ENCODE measurements at regions not wholly inside any gene's neighbourhood (a gene's known extent, or its start where the extent isn't known, plus 50 kb on each side); places are given as distances from the start of the nearest gene placed in this dataset.

GRCh38 chr2:104240984-104241383 is 612.9 kb upstream of the POU3F3 start:
- Histone ChIP-seq H3K4me2 (ENCODE audit: low read length) (no peak overlapping the region), H3K27ac (ENCODE audit: low read depth, low read length) (no peak overlapping the region), H3K9me3 (ENCODE audit: control insufficient read depth in 1 of 2, insufficient read depth in 1 of 2, low read depth in 1 of 2, low read length in 2 of 2) (peaks cover 0 to 4% of the 10 kb centered on the region in 2 experiments; a peak in 3 of 4 replicates), H3K4me1 (ENCODE audit: control insufficient read depth in 1 of 2, insufficient read depth in 2 of 2, low read length in 2 of 2) (no peaks in the 10 kb centered on the region), H3K79me2 (ENCODE audit: insufficient read depth, low read length) (no peaks in the 10 kb centered on the region), H3K9ac (ENCODE audit: low read length) (no peak overlapping the region), H3K9me2 (ENCODE audit: insufficient read depth) (no peaks in the 10 kb centered on the region), H2AFZ (ENCODE audit: low read depth, low read length, poor library complexity, severe bottlenecking) (no peak overlapping the region), H4K20me1 (ENCODE audit: insufficient read depth) (no peaks in the 10 kb centered on the region), H3K4me3 (replicated peaks in 1 of 2; ENCODE audit: low read depth in 1 of 2, low read length in 2 of 2) (no peak overlapping the region), H3K36me3 (ENCODE audit: control insufficient read depth in 1 of 2, insufficient read depth in 2 of 2, low read length in 2 of 2) (no peaks in the 10 kb centered on the region), H3K27me3 (ENCODE audit: insufficient read depth, low read length) (no peaks in the 10 kb centered on the region)
- POLR2A ChIA-PET: no interaction called here
- no peak for ATAC-seq
- DNase-seq (ENCODE audit: low read depth, low spot score): no peak
- intact Hi-C loops (cut with micrococcal nuclease): no loop called here
- RAD21 ChIA-PET (ENCODE audit: low non-redundant PET in 1 of 2, low total read pairs in 2 of 2, uncharacterized antibody in 2 of 2, unreplicated experiment in 2 of 2): no interaction called here
- TF ChIP-seq SRF (IDR thresholded peaks at IDR 0.05; ENCODE audit: low read depth) (no peak), REST (IDR thresholded peaks at IDR 0.05; ENCODE audit: low read depth) (no peak), RAD21 (IDR thresholded peaks at IDR 0.05; ENCODE audit: low read depth) (no peak), EZH2phosphoT487 (IDR thresholded peaks at IDR 0.05; ENCODE audit: borderline replicate concordance) (no peak), CTCF (IDR thresholded peaks at IDR 0.05 in 2 of 3, conservative IDR thresholded peaks at IDR 0.05 in 1 of 3; ENCODE audit: borderline replicate concordance in 1 of 3, insufficient read depth in 1 of 3, low read depth in 2 of 3, low read length in 2 of 3) (no peak), ZNF274 (IDR thresholded peaks at IDR 0.05; ENCODE audit: low read depth, low read length) (no peak), CBX3 (IDR thresholded peaks at IDR 0.05; ENCODE audit: low read depth) (no peak), SP1 (IDR thresholded peaks at IDR 0.05; ENCODE audit: low read depth) (no peak), SIN3A (IDR thresholded peaks at IDR 0.05; ENCODE audit: low read depth) (no peak), ZBTB33 (IDR thresholded peaks at IDR 0.05; ENCODE audit: extremely low read depth, insufficient replicate concordance, low read length) (no peak), ELF1 (IDR thresholded peaks at IDR 0.05; ENCODE audit: borderline replicate concordance, low read depth) (no peak), CEBPB (IDR thresholded peaks at IDR 0.05; ENCODE audit: low read depth) (no peak), POLR2A (IDR thresholded peaks at IDR 0.05; ENCODE audit: borderline replicate concordance, extremely low read depth, insufficient read depth, insufficient read length) (no peak), FOSL1 (IDR thresholded peaks at IDR 0.05; ENCODE audit: low read depth) (no peak), YY1 (IDR thresholded peaks at IDR 0.05; ENCODE audit: extremely low read depth, insufficient replicate concordance, low read depth, low read length) (no peak), TCF7L2 (IDR thresholded peaks at IDR 0.05; ENCODE audit: borderline replicate concordance, extremely low read depth, insufficient read depth, insufficient read length) (no peak), ZFX (IDR thresholded peaks at IDR 0.05) (no peak), EZH2 (IDR thresholded peaks at IDR 0.05) (no peak)
- CTCF ChIA-PET: no interaction called here
- no TSS peak for BruUV-seq (replicated peaks)
